ENCODE measurements at regions not wholly inside any gene's neighbourhood (a gene's known extent, or its start where the extent isn't known, plus 50 kb on each side); places are given as distances from the start of the nearest gene placed in this dataset.

DNA sequence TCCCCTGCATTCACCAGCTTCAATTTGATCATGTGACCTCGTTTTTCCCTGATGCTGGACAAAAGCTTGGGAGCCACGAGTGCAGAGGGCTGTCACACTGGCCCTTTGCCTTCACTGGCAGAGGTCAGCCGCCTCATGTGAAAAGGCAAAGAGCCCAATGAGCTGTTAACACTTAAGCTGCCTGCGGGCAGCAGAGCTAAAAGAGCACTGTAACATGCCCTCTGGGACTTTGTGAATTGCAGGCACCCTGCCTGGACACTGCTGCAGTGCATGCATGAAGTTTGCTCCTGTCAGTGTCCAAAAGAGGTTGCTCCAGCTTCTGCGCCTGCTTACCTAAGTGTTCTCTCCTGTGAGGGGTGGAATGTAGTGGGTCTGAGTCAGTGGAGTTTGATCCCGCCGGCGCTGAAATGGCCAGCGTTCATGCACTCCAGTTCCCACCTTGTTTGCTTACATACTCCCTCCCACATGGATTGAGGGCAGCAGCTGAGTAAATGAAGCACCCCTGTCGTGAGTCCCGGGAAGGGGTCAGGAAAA lies 193.7 kb downstream of the RFC3 start:
- TF ChIP-seq, protein P1, sequence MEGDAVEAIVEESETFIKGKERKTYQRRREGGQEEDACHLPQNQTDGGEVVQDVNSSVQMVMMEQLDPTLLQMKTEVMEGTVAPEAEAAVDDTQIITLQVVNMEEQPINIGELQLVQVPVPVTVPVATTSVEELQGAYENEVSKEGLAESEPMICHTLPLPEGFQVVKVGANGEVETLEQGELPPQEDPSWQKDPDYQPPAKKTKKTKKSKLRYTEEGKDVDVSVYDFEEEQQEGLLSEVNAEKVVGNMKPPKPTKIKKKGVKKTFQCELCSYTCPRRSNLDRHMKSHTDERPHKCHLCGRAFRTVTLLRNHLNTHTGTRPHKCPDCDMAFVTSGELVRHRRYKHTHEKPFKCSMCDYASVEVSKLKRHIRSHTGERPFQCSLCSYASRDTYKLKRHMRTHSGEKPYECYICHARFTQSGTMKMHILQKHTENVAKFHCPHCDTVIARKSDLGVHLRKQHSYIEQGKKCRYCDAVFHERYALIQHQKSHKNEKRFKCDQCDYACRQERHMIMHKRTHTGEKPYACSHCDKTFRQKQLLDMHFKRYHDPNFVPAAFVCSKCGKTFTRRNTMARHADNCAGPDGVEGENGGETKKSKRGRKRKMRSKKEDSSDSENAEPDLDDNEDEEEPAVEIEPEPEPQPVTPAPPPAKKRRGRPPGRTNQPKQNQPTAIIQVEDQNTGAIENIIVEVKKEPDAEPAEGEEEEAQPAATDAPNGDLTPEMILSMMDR (IDR thresholded peaks at IDR 0.05) = no peak
- TF ChIP-seq POLR2A (IDR thresholded peaks at IDR 0.05) = no peak

Data from esophagus squamous epithelium (tissue), 4 donors.